MCF 10A (cell line): ENCODE measurements at regions not wholly inside any gene's neighbourhood (a gene's known extent, or its start where the extent isn't known, plus 50 kb on each side); places are given as distances from the start of the nearest gene placed in this dataset.

ENCODE experiments used
- BruUV-seq: library from RNA; stranded (reverse); fragments of 400-500 nt; replicated peaks from 2 replicates; lab custom pipeline; 2021; lab: Mats Ljungman, UMichigan
- CTCF ChIA-PET: fragments of 300-600 bp; sonication (Branson Sonifier 250); formaldehyde crosslinking; extraction: SDS; loops from one replicate; lab custom pipeline; 2021; ENCODE audit warnings: antibody characterized with exemption, inconsistent platforms; lab: Yijun Ruan, JAX
- POLR2A ChIA-PET: fragments of 300-600, 350-650 bp; sonication (Branson Sonifier 250); formaldehyde crosslinking; extraction: SDS; loops from one replicate; lab custom pipeline; 2020; ENCODE audit warnings: antibody characterized with exemption, inconsistent platforms; lab: Yijun Ruan, JAX
- DNase-seq: peaks from one replicate; pipeline ENCODE4 v3.0.0-alpha.2; 2018; ENCODE audit not compliant: unreplicated experiment
- H3K27ac Mint-ChIP-seq: one replicate; pipeline ENCODE4 v1.8.0; 2022; ENCODE audit warnings: mild to moderate bottlenecking, low read depth, mixed read lengths; ENCODE audit not compliant: unreplicated experiment
- H3K27me3 Mint-ChIP-seq: one replicate; pipeline ENCODE4 v1.8.0; 2022; ENCODE audit warnings: mixed read lengths; ENCODE audit not compliant: insufficient read depth, unreplicated experiment
- H3K36me3 Mint-ChIP-seq: one replicate; pipeline ENCODE4 v1.8.0; 2022; ENCODE audit warnings: mild to moderate bottlenecking, moderate library complexity, mixed read lengths; ENCODE audit not compliant: insufficient read depth, unreplicated experiment
- H3K4me1 Mint-ChIP-seq: one replicate; pipeline ENCODE4 v1.8.0; 2022; ENCODE audit warnings: mixed read lengths; ENCODE audit not compliant: insufficient read depth, unreplicated experiment
- H3K4me3 Mint-ChIP-seq: one replicate; pipeline ENCODE4 v1.8.0; 2022; ENCODE audit warnings: mild to moderate bottlenecking, moderate library complexity, mixed read lengths; ENCODE audit not compliant: unreplicated experiment
- H3K9me3 Mint-ChIP-seq: one replicate; pipeline ENCODE4 v1.8.0; 2022; ENCODE audit warnings: mixed read lengths; ENCODE audit not compliant: unreplicated experiment
- CTCF ChIP-seq: fragments of 200-600 bp; IDR thresholded peaks from one replicate; pipeline ENCODE4 v1.8.0; 2022; ENCODE audit warnings: antibody characterized with exemption, mild to moderate bottlenecking; ENCODE audit not compliant: unreplicated experiment
- intact Hi-C: fragments of 100-400 bp; cut with micrococcal nuclease; formaldehyde crosslinking; loops from 2 replicates; pipeline ENCODE4 v1.14.1; 2022

GRCh38 chr10:83654689-83655088 lies 484.6 kb upstream of the GHITM start:
- no TSS peak for BruUV-seq
- Mint-ChIP-seq H3K4me3 (no peak overlapping the region), H3K4me1 (no peaks in the 10 kb centered on the region), H3K9me3 (no peaks in the 10 kb centered on the region), H3K27ac (no peak overlapping the region), H3K36me3 (no peaks in the 10 kb centered on the region), H3K27me3 (no peaks in the 10 kb centered on the region)
- no peak for TF ChIP-seq CTCF
- CTCF ChIA-PET: no interaction called here
- intact Hi-C loops: no loop called here
- POLR2A ChIA-PET: interaction anchor here (0.6 kb wide), 1 partner anchor 581 kb away, joined by 3 read pairs; no protein-coding TSS in a partner anchor
- no peak for DNase-seq

- POLR2A ChIA-PET: no interaction called here
- BruUV-seq: no TSS peak
- Mint-ChIP-seq H3K9me3 (no peaks in the 10 kb centered on the region), H3K4me1 (no peaks in the 10 kb centered on the region), H3K4me3 (no peak overlapping the region), H3K36me3 (no peaks in the 10 kb centered on the region), H3K27ac (no peak overlapping the region), H3K27me3 (no peaks in the 10 kb centered on the region)
- TF ChIP-seq CTCF: no peak
- CTCF ChIA-PET: no interaction called here
- no peak for DNase-seq
- intact Hi-C loops: no loop called here
These were observed 482.4 kb upstream of the GHITM start for GRCh38 chr10:83656924-83657323.

DNA sequence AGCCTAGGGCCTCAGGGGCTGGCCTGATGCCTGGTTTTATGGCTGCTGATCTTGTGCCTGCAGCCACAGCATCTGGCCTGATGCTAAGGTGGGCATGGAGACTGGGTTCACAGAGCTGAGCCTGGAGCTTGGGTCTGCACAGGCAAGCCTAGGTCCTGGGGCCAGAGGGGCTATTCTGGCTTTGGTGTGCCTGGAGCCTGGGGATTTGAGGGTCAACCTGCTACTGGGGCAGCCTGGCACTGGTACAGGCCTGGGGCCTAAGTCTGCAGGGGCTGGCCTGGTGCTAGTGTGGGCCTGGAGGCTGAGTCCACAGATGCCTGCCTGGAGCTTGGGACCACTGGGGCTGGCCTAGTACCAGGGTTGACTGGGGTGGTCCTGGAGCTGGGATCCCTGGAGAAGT lies 481.8 kb upstream of the GHITM start:
- H3K4me1 Mint-ChIP-seq: no peaks in the 10 kb centered on the region
- TF ChIP-seq CTCF: no peak
- no TSS peak for BruUV-seq

DNA sequence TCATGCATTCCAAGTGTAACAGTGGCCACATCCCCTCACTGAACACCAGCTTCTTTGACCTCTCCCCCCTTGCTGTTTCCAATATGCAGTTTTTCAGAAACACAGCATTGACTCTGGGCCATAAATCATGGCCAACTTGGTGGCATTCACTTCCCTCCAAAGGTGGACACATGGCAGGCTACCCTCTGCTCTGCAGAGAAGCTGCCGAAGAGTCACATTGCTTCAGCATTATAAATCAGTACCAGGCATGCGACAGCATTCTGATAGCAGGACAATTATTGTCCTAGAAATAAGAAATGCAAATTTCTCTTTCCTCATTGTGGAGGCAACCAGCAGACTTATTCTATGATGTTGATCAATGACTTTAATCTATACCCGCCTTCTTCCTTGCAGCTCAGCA lies 475.4 kb upstream of the GHITM start:
- Mint-ChIP-seq H3K4me3 (no peak overlapping the region), H3K36me3 (no peaks in the 10 kb centered on the region), H3K27ac (no peak overlapping the region), H3K4me1 (peaks cover 21% of the 10 kb centered on the region), H3K27me3 (no peaks in the 10 kb centered on the region), H3K9me3 (no peaks in the 10 kb centered on the region)
- DNase-seq: no peak
- intact Hi-C loops: no loop called here
- CTCF ChIA-PET: no interaction called here
- TF ChIP-seq CTCF: no peak
- BruUV-seq: no TSS peak
- POLR2A ChIA-PET: no interaction called here

More for the DNA sequence above, 481.8 kb upstream of the GHITM start:
- DNase-seq: no peak
- POLR2A ChIA-PET: no interaction called here
- intact Hi-C loops: no loop called here
- no peaks in the 10 kb centered on the region for H3K36me3 Mint-ChIP-seq
- no peak overlapping the region for H3K4me3 Mint-ChIP-seq
- no peaks in the 10 kb centered on the region for H3K9me3 Mint-ChIP-seq
- no peak overlapping the region for H3K27ac Mint-ChIP-seq
- CTCF ChIA-PET: no interaction called here
- H3K27me3 Mint-ChIP-seq: no peaks in the 10 kb centered on the region
